GM23338 (cell line): ENCODE measurements at regions not wholly inside any gene's neighbourhood (a gene's known extent, or its start where the extent isn't known, plus 50 kb on each side); places are given as distances from the start of the nearest gene placed in this dataset.

Experiments
- ATAC-seq: fragments of 200-7000 bp; cut with Tn5 transposase; 3 replicates; pipeline ENCODE4 v1.9.1; 2020
- DNase-seq: peaks from one replicate; pipeline ENCODE4 v3.0.0-alpha.2; 2015; ENCODE audit warnings: low spot score
- H2AFZ ChIP-seq: fragments of 200-600 bp; sonication (generic); 2 replicates; pipeline ENCODE4 v1.8.0; 2016; ENCODE audit warnings: antibody characterized with exemption, mild to moderate bottlenecking, moderate library complexity
- H3F3A ChIP-seq: fragments of 200-600 bp; sonication (generic); replicated peaks from 2 replicates; pipeline ENCODE4 v1.8.0; 2017; ENCODE audit warnings: antibody characterized with exemption, mixed run types, low read depth
- H3K27ac ChIP-seq: fragments of 200-600 bp; sonication (generic); 2 replicates; pipeline ENCODE4 v1.6.1; 2016; ENCODE audit warnings: low read depth
- H3K27me3 ChIP-seq: fragments of 200-600 bp; sonication (generic); 2 replicates; pipeline ENCODE4 v1.8.0; 2016; ENCODE audit warnings: mild to moderate bottlenecking, mixed run types, moderate library complexity; ENCODE audit not compliant: insufficient read depth
- H3K36me3 ChIP-seq: fragments of 200-600 bp; sonication (generic); 2 replicates; pipeline ENCODE4 v1.8.0; 2016; ENCODE audit warnings: mild to moderate bottlenecking; ENCODE audit not compliant: insufficient read depth
- H3K4me1 ChIP-seq: fragments of 200-600 bp; sonication (generic); 2 replicates; pipeline ENCODE4 v1.8.0; 2016; ENCODE audit warnings: mild to moderate bottlenecking, moderate library complexity; ENCODE audit not compliant: insufficient read depth
- H3K4me2 ChIP-seq: fragments of 200-600 bp; sonication (generic); 2 replicates; pipeline ENCODE4 v1.7.1; 2017; ENCODE audit warnings: mixed run types
- H3K4me3 ChIP-seq: fragments of 200-600 bp; sonication (generic); 2 replicates; pipeline ENCODE4 v1.6.1; 2016; ENCODE audit warnings: mixed run types
- H3K79me2 ChIP-seq: fragments of 200-600 bp; sonication (generic); replicated peaks from 2 replicates; pipeline ENCODE4 v1.8.0; 2017; ENCODE audit warnings: mild to moderate bottlenecking; ENCODE audit not compliant: insufficient read depth
- H3K9me2 ChIP-seq: fragments of 200-600 bp; sonication (generic); 2 replicates; pipeline ENCODE4 v1.8.0; 2017; ENCODE audit not compliant: insufficient read depth
- H4K20me1 ChIP-seq: fragments of 200-600 bp; sonication (generic); replicated peaks from 2 replicates; pipeline ENCODE4 v1.8.0; 2017; ENCODE audit warnings: mild to moderate bottlenecking; ENCODE audit not compliant: insufficient read depth
- H3K27ac Mint-ChIP-seq: 2 replicates; pipeline ENCODE4 v1.8.0; 2020; ENCODE audit warnings: inconsistent platforms, mild to moderate bottlenecking, moderate library complexity, mixed read lengths
- H3K27me3 Mint-ChIP-seq: 3 replicates; pipeline ENCODE4 v1.8.0; 2022; ENCODE audit warnings: low read depth, mild to moderate bottlenecking, moderate library complexity, mixed read lengths, inconsistent platforms; ENCODE audit not compliant: insufficient read depth, poor library complexity
- H3K36me3 Mint-ChIP-seq: 3 replicates; pipeline ENCODE4 v1.8.0; 2021; ENCODE audit warnings: low read depth, mild to moderate bottlenecking, inconsistent platforms, moderate library complexity, mixed read lengths
- H3K4me1 Mint-ChIP-seq: 3 replicates; pipeline ENCODE4 v1.8.0; 2020; ENCODE audit warnings: mild to moderate bottlenecking, inconsistent platforms, mixed read lengths
- H3K4me3 Mint-ChIP-seq: 3 replicates; pipeline ENCODE4 v1.8.0; 2021; ENCODE audit warnings: moderate library complexity, mild to moderate bottlenecking, inconsistent platforms, mixed read lengths
- H3K9me3 Mint-ChIP-seq: 3 replicates; pipeline ENCODE4 v1.8.0; 2020; ENCODE audit warnings: moderate library complexity, mild to moderate bottlenecking, inconsistent platforms, mixed read lengths
- CTCF ChIP-seq, 2 experiments: fragments of 200-600 bp in 1 of 2; sonication (generic) in 1 of 2; conservative IDR thresholded peaks; 2 replicates each; pipeline versions ENCODE4 v1.5.1 to v1.6.1; 2016 to 2017; ENCODE audit warnings: antibody characterized with exemption in 2 of 2, low read depth in 2 of 2, mild to moderate bottlenecking in 2 of 2, moderate library complexity in 1 of 2
- EZH2 ChIP-seq: fragments of 200-600 bp; sonication (generic); IDR thresholded peaks from one replicate; pipeline ENCODE4 v1.8.0; 2017; ENCODE audit warnings: antibody characterized with exemption, mild to moderate bottlenecking, low read depth; ENCODE audit not compliant: unreplicated experiment
- EZH2phosphoT487 ChIP-seq: fragments of 200-600 bp; sonication (generic); IDR thresholded peaks from one replicate; pipeline ENCODE4 v1.8.1; 2018; ENCODE audit warnings: antibody characterized with exemption; ENCODE audit not compliant: unreplicated experiment
- JUNB ChIP-seq: IDR thresholded peaks from one replicate; pipeline ENCODE4 v1.6.1; 2016; ENCODE audit warnings: antibody characterized with exemption; ENCODE audit not compliant: unreplicated experiment
- POLR2AphosphoS5 ChIP-seq: IDR thresholded peaks from 2 replicates; pipeline ENCODE4 v1.6.1; 2016; ENCODE audit warnings: antibody characterized with exemption, low read depth
- STAT1 ChIP-seq: IDR thresholded peaks from one replicate; pipeline ENCODE4 v1.6.1; 2016; ENCODE audit warnings: antibody characterized with exemption; ENCODE audit not compliant: unreplicated experiment
- ZNF114 ChIP-seq: fragments of 250-450 bp; sonication (Bioruptor Pico); IDR thresholded peaks from 2 replicates; pipeline ENCODE4 v1.5.0; 2020; ENCODE audit warnings: mild to moderate bottlenecking, moderate library complexity
- ZNF331 ChIP-seq: fragments of 250-450 bp; sonication (Bioruptor Pico); IDR thresholded peaks from 2 replicates; pipeline ENCODE4 v1.5.0; 2020; ENCODE audit warnings: low read depth, mild to moderate bottlenecking, moderate library complexity
- TF ChIP-seq, protein P1 (sequence below): IDR thresholded peaks from one replicate; pipeline ENCODE4 v1.6.1; 2018; ENCODE audit warnings: antibody characterized with exemption; ENCODE audit not compliant: unreplicated experiment
- TF ChIP-seq, protein P2 (sequence below): IDR thresholded peaks from 2 replicates; pipeline ENCODE4 v1.6.1; 2016; ENCODE audit warnings: antibody characterized with exemption

DNA sequence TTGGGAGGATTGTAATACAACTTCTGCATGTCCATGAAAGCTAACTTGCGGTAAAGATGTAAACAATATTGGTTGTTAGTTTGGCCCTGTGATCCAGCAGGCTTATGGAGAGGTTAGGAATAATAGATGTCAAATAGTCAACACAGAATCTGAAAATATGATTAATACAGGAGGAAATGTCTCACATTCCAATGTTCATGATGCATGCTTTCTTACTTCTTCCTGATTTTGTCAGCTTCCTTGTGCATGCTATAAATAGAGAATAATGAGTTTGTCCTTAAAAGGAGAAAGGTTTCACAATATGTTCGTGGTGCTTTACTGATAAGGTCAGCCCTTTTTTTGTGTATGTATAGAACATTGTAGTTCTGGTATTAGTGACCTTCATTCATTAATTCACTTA, 136.7 kb downstream of the MMUT start:
- H3K4me1 ChIP-seq = no peaks in the 10 kb centered on the region
- no peak overlapping the region for H2AFZ ChIP-seq
- H4K20me1 ChIP-seq = no peaks in the 10 kb centered on the region
- H3K9me2 ChIP-seq = no peaks in the 10 kb centered on the region
- no peak for DNase-seq
- H3K27me3 ChIP-seq = no peaks in the 10 kb centered on the region
- Mint-ChIP-seq H3K36me3 (no peaks in the 10 kb centered on the region; the same call in 2 of the 3 replicates), H3K9me3 (peaks cover 4% of the 10 kb centered on the region; the same call in 2 of the 3 replicates), H3K27ac (no peak overlapping the region), H3K27me3 (no peaks in the 10 kb centered on the region), H3K4me3 (no peak overlapping the region), H3K4me1 (peaks cover 4% of the 10 kb centered on the region; the same call in 2 of the 3 replicates)
- H3K4me3 ChIP-seq = no peak overlapping the region
- no peaks in the 10 kb centered on the region for H3K36me3 ChIP-seq
- TF ChIP-seq EZH2phosphoT487 (no peak), ZNF114 (CRISPR knock-in tag) (no peak), STAT1 (no peak), EZH2 (no peak), ZNF331 (CRISPR knock-in tag) (no peak), CTCF (conservative IDR thresholded peaks at IDR 0.05; ENCODE audit: low read depth in 2 of 2) (no peak), JUNB (no peak), POLR2AphosphoS5 (no peak)
- TF ChIP-seq, protein P1, sequence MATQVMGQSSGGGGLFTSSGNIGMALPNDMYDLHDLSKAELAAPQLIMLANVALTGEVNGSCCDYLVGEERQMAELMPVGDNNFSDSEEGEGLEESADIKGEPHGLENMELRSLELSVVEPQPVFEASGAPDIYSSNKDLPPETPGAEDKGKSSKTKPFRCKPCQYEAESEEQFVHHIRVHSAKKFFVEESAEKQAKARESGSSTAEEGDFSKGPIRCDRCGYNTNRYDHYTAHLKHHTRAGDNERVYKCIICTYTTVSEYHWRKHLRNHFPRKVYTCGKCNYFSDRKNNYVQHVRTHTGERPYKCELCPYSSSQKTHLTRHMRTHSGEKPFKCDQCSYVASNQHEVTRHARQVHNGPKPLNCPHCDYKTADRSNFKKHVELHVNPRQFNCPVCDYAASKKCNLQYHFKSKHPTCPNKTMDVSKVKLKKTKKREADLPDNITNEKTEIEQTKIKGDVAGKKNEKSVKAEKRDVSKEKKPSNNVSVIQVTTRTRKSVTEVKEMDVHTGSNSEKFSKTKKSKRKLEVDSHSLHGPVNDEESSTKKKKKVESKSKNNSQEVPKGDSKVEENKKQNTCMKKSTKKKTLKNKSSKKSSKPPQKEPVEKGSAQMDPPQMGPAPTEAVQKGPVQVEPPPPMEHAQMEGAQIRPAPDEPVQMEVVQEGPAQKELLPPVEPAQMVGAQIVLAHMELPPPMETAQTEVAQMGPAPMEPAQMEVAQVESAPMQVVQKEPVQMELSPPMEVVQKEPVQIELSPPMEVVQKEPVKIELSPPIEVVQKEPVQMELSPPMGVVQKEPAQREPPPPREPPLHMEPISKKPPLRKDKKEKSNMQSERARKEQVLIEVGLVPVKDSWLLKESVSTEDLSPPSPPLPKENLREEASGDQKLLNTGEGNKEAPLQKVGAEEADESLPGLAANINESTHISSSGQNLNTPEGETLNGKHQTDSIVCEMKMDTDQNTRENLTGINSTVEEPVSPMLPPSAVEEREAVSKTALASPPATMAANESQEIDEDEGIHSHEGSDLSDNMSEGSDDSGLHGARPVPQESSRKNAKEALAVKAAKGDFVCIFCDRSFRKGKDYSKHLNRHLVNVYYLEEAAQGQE = no peak
- ATAC-seq = no peak
- H3K4me2 ChIP-seq = no peak overlapping the region
- no peaks in the 10 kb centered on the region for H3F3A ChIP-seq
- no peaks in the 10 kb centered on the region for H3K79me2 ChIP-seq
- no peak overlapping the region for H3K27ac ChIP-seq

DNA sequence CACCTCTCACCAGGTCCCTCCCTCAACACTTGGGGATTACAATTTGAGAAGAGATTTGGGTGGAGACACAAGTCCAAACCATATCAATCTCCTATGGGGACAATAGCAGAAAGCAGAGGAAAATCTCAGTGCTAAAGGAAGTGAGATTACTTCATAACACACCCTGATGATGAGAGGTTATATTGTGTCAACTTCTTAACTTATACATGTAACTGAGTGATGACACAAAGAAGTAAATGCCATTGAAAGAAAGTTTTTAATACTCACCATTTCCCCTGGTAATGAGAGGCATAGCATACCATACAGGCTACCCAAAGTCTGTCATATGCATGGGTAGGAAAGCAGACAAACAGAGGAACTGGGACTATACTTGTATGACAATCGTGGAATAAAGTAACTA, 137.2 kb downstream of the MMUT start:
- Mint-ChIP-seq H3K36me3 (no peaks in the 10 kb centered on the region; the same call in 2 of the 3 replicates), H3K4me3 (no peak overlapping the region), H3K27ac (no peak overlapping the region), H3K27me3 (no peaks in the 10 kb centered on the region), H3K4me1 (peaks cover 4% of the 10 kb centered on the region; the same call in 2 of the 3 replicates), H3K9me3 (peaks cover 4% of the 10 kb centered on the region; the same call in 2 of the 3 replicates)
- no peaks in the 10 kb centered on the region for H3F3A ChIP-seq
- H3K4me1 ChIP-seq = no peaks in the 10 kb centered on the region
- DNase-seq (no peak), ATAC-seq (no peak)
- H3K36me3 ChIP-seq = no peaks in the 10 kb centered on the region
- no peak overlapping the region for H2AFZ ChIP-seq
- no peaks in the 10 kb centered on the region for H3K27me3 ChIP-seq
- no peaks in the 10 kb centered on the region for H3K9me2 ChIP-seq
- no peak overlapping the region for H3K4me3 ChIP-seq
- H3K27ac ChIP-seq = no peak overlapping the region
- no peaks in the 10 kb centered on the region for H3K79me2 ChIP-seq
- no peaks in the 10 kb centered on the region for H4K20me1 ChIP-seq
- no peak overlapping the region for H3K4me2 ChIP-seq
- TF ChIP-seq STAT1 (no peak), POLR2AphosphoS5 (no peak), ZNF114 (CRISPR knock-in tag) (no peak)
- TF ChIP-seq, protein P1 = no peak
- TF ChIP-seq, protein P2, sequence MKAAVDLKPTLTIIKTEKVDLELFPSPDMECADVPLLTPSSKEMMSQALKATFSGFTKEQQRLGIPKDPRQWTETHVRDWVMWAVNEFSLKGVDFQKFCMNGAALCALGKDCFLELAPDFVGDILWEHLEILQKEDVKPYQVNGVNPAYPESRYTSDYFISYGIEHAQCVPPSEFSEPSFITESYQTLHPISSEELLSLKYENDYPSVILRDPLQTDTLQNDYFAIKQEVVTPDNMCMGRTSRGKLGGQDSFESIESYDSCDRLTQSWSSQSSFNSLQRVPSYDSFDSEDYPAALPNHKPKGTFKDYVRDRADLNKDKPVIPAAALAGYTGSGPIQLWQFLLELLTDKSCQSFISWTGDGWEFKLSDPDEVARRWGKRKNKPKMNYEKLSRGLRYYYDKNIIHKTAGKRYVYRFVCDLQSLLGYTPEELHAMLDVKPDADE = no peak
